ENCODE measurements at regions not wholly inside any gene's neighbourhood (a gene's known extent, or its start where the extent isn't known, plus 50 kb on each side); places are given as distances from the start of the nearest gene placed in this dataset.
"Not testable (repeated sequence)": the region's sequence is repeated elsewhere in the genome, so short reads cannot be mapped to it uniquely, and the experiment has no call there.

GRCh38 chr2:113559820-113560219, 61.4 kb downstream of the FOXD4L1 start:
- not testable (repeated sequence) for TF ChIP-seq POLR2A, CTCF (IDR thresholded peaks at IDR 0.05)

Measured in thyroid gland (tissue), 4 donors.